ENCODE measurements at regions not wholly inside any gene's neighbourhood (a gene's known extent, or its start where the extent isn't known, plus 50 kb on each side); places are given as distances from the start of the nearest gene placed in this dataset.

GRCh38 chr12:98085046-98085755 is 430.2 kb upstream of the TMPO start:
- Histone ChIP-seq H3K79me2 (ENCODE audit: control insufficient read depth, low read length) (no peaks in the 10 kb centered on the region), H3K9me3 (ENCODE audit: control insufficient read depth, insufficient read depth, low read length) (no peaks in the 10 kb centered on the region), H3K36me3 (ENCODE audit: control insufficient read depth, low read length) (no peaks in the 10 kb centered on the region), H3K4me1 (ENCODE audit: control insufficient read depth, low read length) (no peaks in the 10 kb centered on the region), H3K9me2 (replicated peaks; ENCODE audit: control insufficient read depth, low read length) (no peaks in the 10 kb centered on the region), H3F3A (ENCODE audit: control insufficient read depth, insufficient read depth) (no peaks in the 10 kb centered on the region), H3K4me2 (ENCODE audit: low read length) (no peak overlapping the region), H3K4me3 (ENCODE audit: low read length) (no peak overlapping the region), H3K27ac (ENCODE audit: low read depth, low read length) (no peak overlapping the region), H3K27me3 (ENCODE audit: control insufficient read depth, low read length) (0 out of 2 replicates have a peak, but pooled peaks cover 4% of the 10 kb centered on the region), H4K20me1 (ENCODE audit: control insufficient read depth, insufficient read depth, low read depth, low read length) (no peaks in the 10 kb centered on the region)
- TF ChIP-seq EZH2phosphoT487 (IDR thresholded peaks at IDR 0.05; ENCODE audit: borderline replicate concordance, low read length): no peak
- TF ChIP-seq, protein P1, sequence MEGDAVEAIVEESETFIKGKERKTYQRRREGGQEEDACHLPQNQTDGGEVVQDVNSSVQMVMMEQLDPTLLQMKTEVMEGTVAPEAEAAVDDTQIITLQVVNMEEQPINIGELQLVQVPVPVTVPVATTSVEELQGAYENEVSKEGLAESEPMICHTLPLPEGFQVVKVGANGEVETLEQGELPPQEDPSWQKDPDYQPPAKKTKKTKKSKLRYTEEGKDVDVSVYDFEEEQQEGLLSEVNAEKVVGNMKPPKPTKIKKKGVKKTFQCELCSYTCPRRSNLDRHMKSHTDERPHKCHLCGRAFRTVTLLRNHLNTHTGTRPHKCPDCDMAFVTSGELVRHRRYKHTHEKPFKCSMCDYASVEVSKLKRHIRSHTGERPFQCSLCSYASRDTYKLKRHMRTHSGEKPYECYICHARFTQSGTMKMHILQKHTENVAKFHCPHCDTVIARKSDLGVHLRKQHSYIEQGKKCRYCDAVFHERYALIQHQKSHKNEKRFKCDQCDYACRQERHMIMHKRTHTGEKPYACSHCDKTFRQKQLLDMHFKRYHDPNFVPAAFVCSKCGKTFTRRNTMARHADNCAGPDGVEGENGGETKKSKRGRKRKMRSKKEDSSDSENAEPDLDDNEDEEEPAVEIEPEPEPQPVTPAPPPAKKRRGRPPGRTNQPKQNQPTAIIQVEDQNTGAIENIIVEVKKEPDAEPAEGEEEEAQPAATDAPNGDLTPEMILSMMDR (IDR thresholded peaks at IDR 0.05; ENCODE audit: low read depth, low read length, poor library complexity, severe bottlenecking): no peak

DNA sequence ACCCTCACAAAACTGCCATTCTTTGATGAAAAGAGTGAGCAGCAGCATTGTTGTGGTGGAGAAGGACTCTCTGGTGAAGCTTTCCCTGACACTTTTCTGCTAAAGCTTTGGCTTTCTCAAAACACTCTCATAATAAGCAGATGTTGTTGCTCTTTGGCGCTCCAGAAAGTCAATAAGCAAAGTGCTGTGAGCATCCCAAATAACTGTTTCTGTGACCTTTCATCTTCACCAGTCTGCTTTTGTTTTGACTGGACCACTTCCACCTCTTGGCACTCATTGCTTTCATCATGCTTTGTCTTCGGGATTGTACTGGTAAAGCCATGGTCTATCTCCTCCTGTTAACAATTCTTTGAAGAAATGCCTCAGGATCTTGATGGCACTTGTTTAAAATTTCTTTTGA is 424.7 kb upstream of the TMPO start:
- Histone ChIP-seq H3K27ac (ENCODE audit: low read depth, low read length) (no peak overlapping the region), H3F3A (ENCODE audit: control insufficient read depth, insufficient read depth) (no peaks in the 10 kb centered on the region), H3K27me3 (ENCODE audit: control insufficient read depth, low read length) (no peaks in the 10 kb centered on the region), H3K9me2 (replicated peaks; ENCODE audit: control insufficient read depth, low read length) (no peaks in the 10 kb centered on the region), H3K4me2 (ENCODE audit: low read length) (no peak overlapping the region), H4K20me1 (ENCODE audit: control insufficient read depth, insufficient read depth, low read depth, low read length) (no peaks in the 10 kb centered on the region), H3K79me2 (ENCODE audit: control insufficient read depth, low read length) (no peaks in the 10 kb centered on the region), H3K9me3 (ENCODE audit: control insufficient read depth, insufficient read depth, low read length) (no peaks in the 10 kb centered on the region), H3K4me3 (ENCODE audit: low read length) (no peak overlapping the region), H3K4me1 (ENCODE audit: control insufficient read depth, low read length) (no peaks in the 10 kb centered on the region), H3K36me3 (ENCODE audit: control insufficient read depth, low read length) (no peaks in the 10 kb centered on the region)
- no peak for TF ChIP-seq EZH2phosphoT487 (IDR thresholded peaks at IDR 0.05; ENCODE audit: borderline replicate concordance, low read length)
- TF ChIP-seq, protein P1 (IDR thresholded peaks at IDR 0.05; ENCODE audit: low read depth, low read length, poor library complexity, severe bottlenecking): no peak

- H3K27me3 ChIP-seq (ENCODE audit: control insufficient read depth, low read length): no peaks in the 10 kb centered on the region
- TF ChIP-seq, protein P1 (IDR thresholded peaks at IDR 0.05; ENCODE audit: low read depth, low read length, poor library complexity, severe bottlenecking): no peak
- no peak for TF ChIP-seq EZH2phosphoT487 (IDR thresholded peaks at IDR 0.05; ENCODE audit: borderline replicate concordance, low read length)
- no peaks in the 10 kb centered on the region for H3K79me2 ChIP-seq (ENCODE audit: control insufficient read depth, low read length)
- H3K4me2 ChIP-seq (ENCODE audit: low read length): no peak overlapping the region
- no peak overlapping the region for H3K27ac ChIP-seq (ENCODE audit: low read depth, low read length)
- no peaks in the 10 kb centered on the region for H3K36me3 ChIP-seq (ENCODE audit: control insufficient read depth, low read length)
- no peaks in the 10 kb centered on the region for H3K4me1 ChIP-seq (ENCODE audit: control insufficient read depth, low read length)
- no peaks in the 10 kb centered on the region for H3K9me2 ChIP-seq (replicated peaks; ENCODE audit: control insufficient read depth, low read length)
- no peak overlapping the region for H3K4me3 ChIP-seq (ENCODE audit: low read length)
- H3K9me3 ChIP-seq (ENCODE audit: control insufficient read depth, insufficient read depth, low read length): no peaks in the 10 kb centered on the region
- no peaks in the 10 kb centered on the region for H3F3A ChIP-seq (ENCODE audit: control insufficient read depth, insufficient read depth)
- no peaks in the 10 kb centered on the region for H4K20me1 ChIP-seq (ENCODE audit: control insufficient read depth, insufficient read depth, low read depth, low read length)
These were observed 419.0 kb upstream of the TMPO start for GRCh38 chr12:98096436-98096835.

Data from DOHH2 (cell line).